SIG-M5 treated with dmso at 0.1 percent for 504 hours (cell line): ENCODE measurements at regions not wholly inside any gene's neighbourhood (a gene's known extent, or its start where the extent isn't known, plus 50 kb on each side); places are given as distances from the start of the nearest gene placed in this dataset.
"Not testable (repeated sequence)": the region's sequence is repeated elsewhere in the genome, so short reads cannot be mapped to it uniquely, and the experiment has no call there.

ENCODE experiments used
- DNase-seq: peaks from one replicate; lab custom pipeline; 2025; ENCODE audit not compliant: unreplicated experiment; lab: John Stamatoyannopoulos, UW

- no peak for DNase-seq
These were observed 516.6 kb downstream of the RFPL4B start for GRCh38 chr6:112863753-112864152.

DNA sequence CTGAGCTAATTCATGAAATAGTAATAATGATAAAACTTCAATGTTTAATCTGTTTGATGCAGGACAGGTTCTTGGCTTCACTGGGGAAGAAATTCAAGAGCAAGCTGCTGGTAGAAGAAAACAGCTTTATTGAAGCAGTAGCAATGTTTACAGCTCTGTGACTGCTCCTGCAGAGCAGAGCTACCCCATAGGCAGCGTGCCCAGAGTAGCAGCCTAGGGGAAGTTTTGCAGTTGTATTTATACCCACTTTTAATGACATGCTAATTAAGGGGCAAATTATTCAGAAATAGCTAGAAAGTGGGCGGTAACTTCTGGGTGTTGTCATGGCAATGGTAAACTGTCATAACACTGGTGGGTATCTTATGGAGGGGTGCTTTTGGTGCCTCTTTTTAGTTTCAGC is 518.0 kb downstream of the RFPL4B start:
- no peak for DNase-seq

DNA sequence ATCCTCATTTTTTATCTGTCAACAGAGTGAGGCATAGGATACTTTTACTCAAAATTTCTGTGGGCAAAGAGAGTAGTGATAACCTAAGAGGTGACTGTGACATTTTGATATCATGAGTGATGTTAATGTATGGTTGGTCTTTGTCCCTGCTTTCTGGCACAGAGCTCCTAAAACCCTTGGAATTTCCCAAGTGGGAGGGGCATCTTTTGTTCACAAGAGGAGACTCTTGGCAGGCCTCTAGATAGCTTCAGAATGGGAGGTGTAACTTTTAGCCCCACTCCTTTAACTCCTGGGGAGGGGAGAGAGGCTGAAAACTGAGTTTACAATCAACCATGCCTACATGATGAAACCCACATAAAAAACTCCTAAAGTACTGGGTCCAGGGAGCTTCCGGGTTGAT is 527.8 kb downstream of the RFPL4B start:
- no peak for DNase-seq

DNA sequence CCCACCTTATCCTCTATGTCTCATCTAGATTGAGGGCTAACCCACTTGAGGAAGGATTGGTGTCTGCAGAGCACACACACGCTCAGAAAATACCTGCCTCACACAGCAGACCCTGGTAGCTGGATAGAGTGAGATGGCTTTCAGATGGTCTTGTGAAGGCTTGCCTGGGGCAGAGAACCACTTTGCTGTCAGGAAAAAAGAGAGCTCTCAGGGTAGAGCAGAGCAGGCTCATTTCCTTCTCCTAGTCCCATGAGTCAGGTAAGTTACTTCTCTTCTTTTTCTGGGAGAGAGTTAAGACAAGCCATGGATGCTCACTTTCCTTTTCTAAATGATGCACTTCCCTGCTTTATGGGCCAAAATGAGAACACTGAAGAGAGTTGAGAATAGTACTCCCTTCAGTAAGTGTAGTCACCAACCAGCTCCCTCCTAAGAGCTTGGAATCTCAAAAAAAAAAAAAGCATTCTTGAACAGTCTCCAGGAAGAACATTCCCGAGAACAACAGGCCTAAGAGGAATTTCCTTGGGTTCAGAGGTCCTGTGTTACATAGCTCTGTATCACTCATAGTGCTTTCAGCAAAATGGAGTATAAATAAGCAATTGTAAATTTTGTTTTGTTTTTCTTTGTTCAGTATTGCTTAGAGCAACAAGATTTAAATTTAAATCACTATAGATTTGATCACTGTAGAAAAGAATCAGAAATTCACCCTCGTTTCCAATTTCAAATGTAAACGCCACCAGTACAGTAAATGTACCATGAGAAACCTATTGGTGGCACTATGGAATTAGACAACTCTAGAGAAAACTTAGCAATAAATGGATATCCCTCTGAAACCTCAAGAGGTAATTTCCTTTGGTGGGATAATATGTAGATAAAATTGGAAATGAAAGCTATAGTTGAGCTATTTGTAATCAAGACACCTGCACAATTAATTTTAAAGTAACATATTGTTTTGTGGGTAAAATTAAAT is 530.3 kb downstream of the RFPL4B start:
- no peak for DNase-seq

DNA sequence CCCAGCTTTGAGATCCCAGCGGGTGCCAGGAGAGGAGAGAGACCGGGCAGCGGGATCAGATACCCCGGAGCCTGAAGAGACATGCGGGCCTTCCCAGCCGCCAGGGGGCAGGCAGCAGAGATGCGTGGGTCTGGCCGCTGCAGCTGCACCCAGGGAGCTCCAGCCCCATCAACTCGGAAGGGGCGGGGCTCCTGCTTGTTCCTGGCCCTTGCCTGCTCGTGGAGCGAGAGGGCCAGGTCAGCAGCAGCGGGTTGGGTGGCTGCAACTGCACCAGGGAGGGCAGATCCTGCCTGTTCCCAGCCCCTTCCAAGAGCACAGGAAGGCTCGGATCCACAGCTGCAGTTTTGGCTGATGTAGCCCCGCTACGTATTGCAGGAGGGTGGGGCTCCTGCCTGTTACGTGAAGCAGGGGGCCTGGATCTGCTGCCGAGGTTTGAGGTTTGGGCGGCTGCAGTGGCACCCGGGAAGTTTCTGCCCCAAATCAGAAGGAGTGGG is 532.8 kb downstream of the RFPL4B start:
- DNase-seq: no peak

DNA sequence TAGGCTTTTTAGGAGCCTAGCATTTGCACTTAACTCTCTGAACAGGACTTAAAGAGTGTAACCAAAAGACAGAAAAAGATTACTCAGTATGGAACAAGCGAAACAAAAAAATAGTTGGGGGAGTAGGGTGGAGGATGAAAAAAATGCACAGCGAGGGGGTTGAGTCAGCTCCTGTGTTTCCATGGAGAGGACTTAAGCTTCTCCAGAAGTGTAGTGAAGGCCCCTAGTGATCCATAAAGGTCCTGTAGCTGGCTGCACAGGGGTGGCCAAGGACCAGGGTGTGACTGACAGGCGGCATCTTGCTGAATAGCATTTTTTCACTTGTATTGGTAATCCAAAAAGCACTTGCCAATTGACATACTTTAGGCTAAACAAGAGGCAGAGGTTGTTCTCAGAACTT is 533.9 kb downstream of the RFPL4B start:
- no peak for DNase-seq

- no peak for DNase-seq
These were observed 535.0 kb downstream of the RFPL4B start for GRCh38 chr6:112881828-112882780.

GRCh38 chr6:112883095-112883494 is 536.0 kb downstream of the RFPL4B start:
- DNase-seq: no peak

DNA sequence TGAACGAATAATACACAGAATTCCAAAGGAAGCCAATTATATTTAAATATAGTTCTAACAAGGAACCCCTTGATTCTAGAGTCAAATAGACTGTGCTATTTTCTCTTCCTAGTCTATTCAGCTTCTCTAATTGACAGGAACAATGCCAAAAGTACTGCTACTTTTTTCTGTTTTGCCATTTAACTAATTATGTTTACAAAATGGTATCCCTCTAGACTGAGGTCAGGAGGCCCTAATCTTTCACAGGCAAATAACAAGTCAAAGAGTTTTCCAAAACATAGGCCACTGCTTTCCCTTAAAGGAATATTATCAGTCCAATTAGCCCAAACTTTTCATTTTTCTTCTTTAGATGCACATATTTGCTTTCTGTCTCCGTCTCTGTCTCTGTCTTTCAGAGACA is 539.3 kb downstream of the RFPL4B start:
- no peak for DNase-seq

GRCh38 chr6:112887424-112887823 is 540.3 kb downstream of the RFPL4B start:
- DNase-seq: not testable (repeated sequence)

- no peak for DNase-seq
These were observed 552.4 kb downstream of the RFPL4B start for GRCh38 chr6:112899541-112899940.

DNA sequence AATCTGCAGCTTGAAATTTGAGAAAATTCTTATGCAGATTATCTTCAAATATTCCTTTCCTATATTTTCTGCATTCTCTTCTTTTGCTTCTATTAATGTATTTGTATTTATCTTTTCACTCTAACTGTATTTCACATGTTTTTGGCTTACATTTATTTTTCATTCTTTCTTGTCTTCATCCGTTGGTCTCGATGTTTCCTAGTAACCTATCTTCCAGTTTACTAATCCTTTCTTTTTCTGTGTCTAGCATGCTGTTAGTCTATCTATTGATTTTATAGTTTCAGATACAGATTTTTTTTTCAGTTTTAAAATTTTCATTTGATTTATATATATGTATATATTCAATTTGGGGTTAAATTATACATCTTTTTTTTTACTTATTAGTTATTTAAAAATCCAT is 556.2 kb downstream of the RFPL4B start:
- DNase-seq: no peak

- DNase-seq: no peak
These were observed 559.6 kb downstream of the RFPL4B start for GRCh38 chr6:112906726-112907125.

- DNase-seq: no peak
These were observed 562.7 kb downstream of the RFPL4B start for GRCh38 chr6:112909781-112910180.

DNA sequence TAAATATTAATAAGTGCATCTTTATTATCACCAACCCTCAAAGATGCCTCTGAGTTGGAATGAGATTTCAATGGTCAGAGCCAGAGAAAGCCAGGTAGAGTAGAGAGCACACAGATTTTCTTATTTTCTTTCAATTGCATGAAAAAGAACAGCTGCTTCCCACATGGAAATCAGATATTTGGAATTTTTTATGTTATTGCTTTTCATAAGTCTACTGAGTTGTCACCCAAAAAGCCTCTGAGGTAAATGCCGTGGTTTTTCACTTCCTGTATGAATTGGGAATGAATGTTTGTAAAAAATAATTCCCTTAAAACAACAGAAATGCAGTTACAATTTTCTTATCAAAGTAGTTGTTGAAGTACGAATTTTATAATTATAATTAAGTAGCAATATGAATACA is 563.1 kb downstream of the RFPL4B start:
- DNase-seq: no peak

DNA sequence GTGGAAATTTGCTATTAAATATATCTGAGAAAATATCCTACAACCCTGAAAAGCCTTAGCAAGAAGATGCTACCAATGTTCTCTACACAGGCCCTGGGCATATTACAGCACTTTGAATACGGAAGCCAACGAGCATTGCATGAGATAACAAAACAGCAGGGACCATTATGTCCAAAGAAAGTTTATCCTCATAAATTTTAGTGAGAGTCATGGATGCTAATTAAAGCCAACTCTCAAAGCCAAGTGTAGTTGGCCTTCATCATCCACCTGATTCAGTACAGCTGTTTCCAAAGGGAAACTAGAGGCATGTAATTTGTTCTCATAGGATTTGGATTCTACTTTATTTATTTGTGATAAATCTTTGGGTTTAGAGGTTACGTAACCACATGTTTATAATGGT is 564.8 kb downstream of the RFPL4B start:
- no peak for DNase-seq

DNA sequence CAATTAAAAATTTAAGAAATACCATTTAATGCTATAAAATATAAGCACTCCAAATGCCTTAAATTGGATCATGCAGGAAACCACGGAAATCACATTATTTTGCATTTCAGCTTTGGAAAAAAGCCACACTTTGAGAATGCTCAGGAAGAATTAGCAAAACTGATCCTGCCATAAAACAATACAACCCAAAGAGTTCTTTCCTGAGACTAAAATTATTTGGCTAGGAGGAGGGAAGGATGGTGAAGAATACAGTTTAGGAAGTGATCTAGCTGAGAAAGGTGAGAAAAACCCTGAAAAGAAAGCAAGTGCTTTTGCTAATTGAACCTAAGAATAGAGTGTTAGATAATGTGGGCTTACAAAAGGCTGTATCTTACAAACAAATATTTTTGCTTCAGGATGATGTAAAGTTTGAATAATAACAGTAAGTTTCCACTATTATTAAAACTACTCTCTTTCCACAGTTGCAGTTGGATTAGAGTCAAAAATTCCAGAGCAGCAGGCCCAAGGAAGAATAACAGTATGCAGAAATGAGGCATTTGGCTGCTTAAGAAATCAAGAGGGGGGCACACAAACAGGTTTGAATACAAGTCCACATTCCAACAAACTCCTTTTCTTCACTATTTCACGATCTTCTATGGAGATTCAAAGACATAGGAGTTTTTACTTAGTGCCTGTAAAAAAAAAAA is 565.4 kb downstream of the RFPL4B start:
- DNase-seq: no peak

DNA sequence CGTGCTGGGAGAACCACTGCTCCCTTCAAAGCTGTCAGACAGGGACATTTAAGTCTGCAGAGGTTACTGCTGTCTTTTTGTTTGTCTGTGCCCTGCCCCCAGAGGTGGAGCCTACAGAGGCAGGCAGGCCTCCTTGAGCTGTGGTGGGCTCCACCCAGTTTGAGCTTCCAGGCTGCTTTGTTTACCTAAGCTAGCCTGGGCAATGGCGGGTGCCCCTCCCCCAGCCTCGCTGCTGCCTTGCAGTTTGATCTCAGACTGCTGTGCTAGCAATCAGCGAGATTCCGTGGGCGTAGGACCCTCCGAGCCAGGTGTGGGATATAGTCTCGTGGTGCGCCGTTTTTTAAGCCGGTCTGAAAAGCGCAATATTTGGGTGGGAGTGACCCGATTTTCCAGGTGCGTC is 572.6 kb downstream of the RFPL4B start:
- not testable (repeated sequence) for DNase-seq

- no peak for DNase-seq
These were observed 573.9 kb downstream of the RFPL4B start for GRCh38 chr6:112920994-112921393.

DNA sequence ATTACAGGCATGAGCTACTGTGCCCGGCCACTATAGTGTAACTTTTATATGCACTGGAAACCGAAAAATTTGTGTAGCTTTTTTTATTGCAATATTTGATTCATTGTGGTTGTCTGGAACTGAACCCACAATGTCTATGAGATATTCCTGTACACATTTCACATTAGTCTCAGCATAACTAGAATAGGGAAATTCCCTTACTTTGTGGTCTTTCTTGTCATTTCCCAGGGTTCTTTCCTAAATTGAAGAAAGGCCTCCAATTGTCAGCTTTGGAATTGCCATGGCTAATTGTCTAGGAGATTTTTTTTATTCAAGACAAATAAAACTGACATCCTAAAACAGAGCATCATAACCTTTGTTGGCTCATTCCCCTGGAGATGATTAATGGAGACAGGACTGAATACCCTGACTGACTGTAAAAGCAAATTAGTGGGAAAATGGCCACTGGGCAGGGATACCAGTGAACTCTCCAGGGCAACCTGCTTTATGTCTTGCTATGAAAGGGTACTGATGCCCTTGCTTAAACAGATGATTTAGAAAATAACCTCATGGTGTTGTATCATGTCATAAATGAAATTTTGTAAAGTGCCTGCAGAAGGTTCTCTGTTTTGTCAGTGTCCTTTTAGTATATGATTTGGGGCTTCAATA is 576.9 kb downstream of the RFPL4B start:
- DNase-seq: no peak
